ENCODE measurements at regions not wholly inside any gene's neighbourhood (a gene's known extent, or its start where the extent isn't known, plus 50 kb on each side); places are given as distances from the start of the nearest gene placed in this dataset.

DNA sequence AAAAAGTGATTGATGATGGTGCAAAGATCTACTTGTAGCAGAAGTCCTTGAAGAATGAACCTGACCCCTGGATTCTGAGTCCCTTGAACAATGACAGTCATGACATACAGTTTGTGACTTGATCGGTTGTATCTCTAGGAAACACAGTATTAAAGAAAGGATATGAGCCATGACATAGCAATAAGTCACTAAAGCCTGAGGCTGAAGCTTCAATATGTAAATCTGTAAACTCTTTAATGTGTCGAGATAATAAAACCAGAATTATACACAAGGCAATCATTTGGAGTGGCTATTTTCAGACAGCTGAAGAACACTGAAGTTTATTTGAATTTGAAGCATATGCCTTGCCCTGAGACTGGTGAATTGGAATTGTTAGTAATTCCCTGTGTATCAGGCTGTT lies 911.5 kb upstream of the RAG2 start:
- TF ChIP-seq, protein P1, sequence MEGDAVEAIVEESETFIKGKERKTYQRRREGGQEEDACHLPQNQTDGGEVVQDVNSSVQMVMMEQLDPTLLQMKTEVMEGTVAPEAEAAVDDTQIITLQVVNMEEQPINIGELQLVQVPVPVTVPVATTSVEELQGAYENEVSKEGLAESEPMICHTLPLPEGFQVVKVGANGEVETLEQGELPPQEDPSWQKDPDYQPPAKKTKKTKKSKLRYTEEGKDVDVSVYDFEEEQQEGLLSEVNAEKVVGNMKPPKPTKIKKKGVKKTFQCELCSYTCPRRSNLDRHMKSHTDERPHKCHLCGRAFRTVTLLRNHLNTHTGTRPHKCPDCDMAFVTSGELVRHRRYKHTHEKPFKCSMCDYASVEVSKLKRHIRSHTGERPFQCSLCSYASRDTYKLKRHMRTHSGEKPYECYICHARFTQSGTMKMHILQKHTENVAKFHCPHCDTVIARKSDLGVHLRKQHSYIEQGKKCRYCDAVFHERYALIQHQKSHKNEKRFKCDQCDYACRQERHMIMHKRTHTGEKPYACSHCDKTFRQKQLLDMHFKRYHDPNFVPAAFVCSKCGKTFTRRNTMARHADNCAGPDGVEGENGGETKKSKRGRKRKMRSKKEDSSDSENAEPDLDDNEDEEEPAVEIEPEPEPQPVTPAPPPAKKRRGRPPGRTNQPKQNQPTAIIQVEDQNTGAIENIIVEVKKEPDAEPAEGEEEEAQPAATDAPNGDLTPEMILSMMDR (IDR thresholded peaks at IDR 0.05): no peak
- H3K27me3 ChIP-seq: no peaks in the 10 kb centered on the region
- no peaks in the 10 kb centered on the region for H3K4me1 ChIP-seq (ENCODE audit: control insufficient read depth in 1 of 2, insufficient read depth in 1 of 2, low read depth in 1 of 2, low read length in 1 of 2)
- no peak overlapping the region for H3K4me3 ChIP-seq (ENCODE audit: low read depth in 1 of 2, low read length in 1 of 2)
- H3K36me3 ChIP-seq: no peaks in the 10 kb centered on the region
- H3K27ac ChIP-seq: no peak overlapping the region
- H3K9me3 ChIP-seq: no peaks in the 10 kb centered on the region

- Histone ChIP-seq H3K27me3 (no peaks in the 10 kb centered on the region), H3K4me3 (ENCODE audit: low read depth in 1 of 2, low read length in 1 of 2) (no peak overlapping the region), H3K9me3 (no peaks in the 10 kb centered on the region), H3K27ac (no peak overlapping the region), H3K36me3 (no peaks in the 10 kb centered on the region), H3K4me1 (ENCODE audit: control insufficient read depth in 1 of 2, insufficient read depth in 1 of 2, low read depth in 1 of 2, low read length in 1 of 2) (no peaks in the 10 kb centered on the region)
- TF ChIP-seq, protein P1 (IDR thresholded peaks at IDR 0.05): no peak
Observed at GRCh38 chr11:37506531-37506930, 908.5 kb upstream of the RAG2 start.

DNA sequence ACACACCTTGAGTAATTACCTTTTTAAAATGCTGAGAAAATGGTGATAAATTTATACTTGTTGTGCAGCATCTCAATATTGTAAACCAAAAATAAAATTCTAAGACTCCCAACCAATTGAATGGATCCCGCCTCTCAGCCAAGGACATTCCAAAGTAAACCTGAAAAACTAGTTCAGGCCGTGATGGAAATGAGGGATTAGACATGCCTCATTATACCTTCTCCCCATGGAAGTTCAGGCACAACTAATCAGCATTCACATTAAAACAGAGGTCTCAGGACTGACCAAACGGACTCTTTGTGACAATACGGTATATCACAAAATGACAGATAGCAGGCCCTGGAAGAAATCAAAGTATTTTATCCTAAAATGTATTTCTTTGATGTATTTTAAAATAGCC lies 907.4 kb upstream of the RAG2 start:
- Histone ChIP-seq H3K27me3 (no peaks in the 10 kb centered on the region), H3K27ac (no peak overlapping the region), H3K9me3 (no peaks in the 10 kb centered on the region), H3K4me3 (ENCODE audit: low read depth in 1 of 2, low read length in 1 of 2) (no peak overlapping the region), H3K4me1 (ENCODE audit: control insufficient read depth in 1 of 2, insufficient read depth in 1 of 2, low read depth in 1 of 2, low read length in 1 of 2) (no peaks in the 10 kb centered on the region), H3K36me3 (no peaks in the 10 kb centered on the region)
- TF ChIP-seq, protein P1 (IDR thresholded peaks at IDR 0.05): no peak

- no peaks in the 10 kb centered on the region for H3K36me3 ChIP-seq
- H3K27ac ChIP-seq: no peak overlapping the region
- H3K4me1 ChIP-seq (ENCODE audit: control insufficient read depth in 1 of 2, insufficient read depth in 1 of 2, low read depth in 1 of 2, low read length in 1 of 2): no peaks in the 10 kb centered on the region
- H3K4me3 ChIP-seq (ENCODE audit: low read depth in 1 of 2, low read length in 1 of 2): no peak overlapping the region
- no peaks in the 10 kb centered on the region for H3K9me3 ChIP-seq
- no peaks in the 10 kb centered on the region for H3K27me3 ChIP-seq
- TF ChIP-seq, protein P1 (IDR thresholded peaks at IDR 0.05): no peak
Observed at GRCh38 chr11:37504921-37505320, 906.9 kb upstream of the RAG2 start.

DNA sequence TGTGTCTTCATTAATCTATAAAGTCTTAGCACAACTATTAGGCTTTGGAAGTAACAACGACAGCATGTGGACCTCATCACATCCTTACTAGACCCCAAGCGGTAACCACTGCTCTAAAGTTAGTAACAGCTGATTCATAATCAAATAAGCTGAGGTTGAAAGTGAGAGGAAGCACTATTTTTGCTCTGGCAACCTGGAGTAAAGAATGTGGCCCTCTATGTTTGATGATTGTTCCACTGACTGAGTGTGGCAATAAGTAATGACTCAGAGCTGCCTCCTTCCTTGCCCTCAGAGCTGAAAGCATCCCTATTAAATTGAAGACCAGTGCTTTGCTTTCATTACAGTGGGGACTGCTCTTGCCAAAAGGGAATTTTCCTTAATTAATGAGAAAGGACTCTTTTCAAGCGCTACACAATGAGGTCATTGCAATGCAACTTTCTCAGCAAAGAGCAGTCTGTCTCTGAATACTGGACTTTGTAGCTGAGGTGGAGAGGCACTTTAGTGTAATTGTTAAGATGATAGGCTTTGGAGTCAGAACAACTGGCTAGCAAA lies 906.1 kb upstream of the RAG2 start:
- Histone ChIP-seq H3K9me3 (no peaks in the 10 kb centered on the region), H3K27ac (no peak overlapping the region), H3K27me3 (no peaks in the 10 kb centered on the region), H3K36me3 (no peaks in the 10 kb centered on the region), H3K4me1 (ENCODE audit: control insufficient read depth in 1 of 2, insufficient read depth in 1 of 2, low read depth in 1 of 2, low read length in 1 of 2) (no peaks in the 10 kb centered on the region), H3K4me3 (ENCODE audit: low read depth in 1 of 2, low read length in 1 of 2) (no peak overlapping the region)
- TF ChIP-seq, protein P1 (IDR thresholded peaks at IDR 0.05): no peak

All from neutrophil (primary cell).